ENCODE measurements at regions not wholly inside any gene's neighbourhood (a gene's known extent, or its start where the extent isn't known, plus 50 kb on each side); places are given as distances from the start of the nearest gene placed in this dataset.
"Not testable (repeated sequence)": the region's sequence is repeated elsewhere in the genome, so short reads cannot be mapped to it uniquely, and the experiment has no call there.

GRCh38 chr5:130868186-130868840, 296.7 kb downstream of the HINT1 start:
- no peak for ATAC-seq (ENCODE audit: low read depth)

GRCh38 chr5:130845049-130845765, 319.8 kb downstream of the HINT1 start:
- no peak for TF ChIP-seq CTCF (IDR thresholded peaks at IDR 0.05; ENCODE audit: poor library complexity, severe bottlenecking)
- ATAC-seq (ENCODE audit: low read depth) (no peak), DNase-seq (ENCODE audit: low spot score) (no peak)
- Histone ChIP-seq H3K4me1 (ENCODE audit: insufficient read depth, poor library complexity, severe bottlenecking) (no peaks in the 10 kb centered on the region), H3K36me3 (ENCODE audit: low read depth) (no peaks in the 10 kb centered on the region), H3K4me3 (ENCODE audit: severe bottlenecking) (no peak overlapping the region), H3K27me3 (ENCODE audit: insufficient read depth, poor library complexity, severe bottlenecking) (no peaks in the 10 kb centered on the region), H3K27ac (ENCODE audit: poor library complexity, severe bottlenecking) (no peak overlapping the region), H3K9me3 (ENCODE audit: severe bottlenecking) (no peaks in the 10 kb centered on the region)

More at GRCh38 chr5:130868186-130868840, 296.7 kb downstream of the HINT1 start:
- Histone ChIP-seq H3K36me3 (ENCODE audit: low read depth) (no peaks in the 10 kb centered on the region), H3K27ac (ENCODE audit: poor library complexity, severe bottlenecking) (no peak overlapping the region), H3K27me3 (ENCODE audit: insufficient read depth, poor library complexity, severe bottlenecking) (no peaks in the 10 kb centered on the region), H3K9me3 (ENCODE audit: severe bottlenecking) (no peaks in the 10 kb centered on the region), H3K4me3 (ENCODE audit: severe bottlenecking) (no peak overlapping the region), H3K4me1 (ENCODE audit: insufficient read depth, poor library complexity, severe bottlenecking) (no peaks in the 10 kb centered on the region)
- TF ChIP-seq CTCF (IDR thresholded peaks at IDR 0.05; ENCODE audit: poor library complexity, severe bottlenecking): no peak
- DNase-seq (ENCODE audit: low spot score): no peak

- H3K4me3 ChIP-seq (ENCODE audit: severe bottlenecking): peak overlapping the region; percentile 13
- no peak for DNase-seq (ENCODE audit: low spot score)
- H3K27ac ChIP-seq (ENCODE audit: poor library complexity, severe bottlenecking): no peak overlapping the region
- H3K36me3 ChIP-seq (ENCODE audit: low read depth): no peaks in the 10 kb centered on the region
- peak; percentile 80 for ATAC-seq (ENCODE audit: low read depth)
- peaks cover 5% of the 10 kb centered on the region for H3K4me1 ChIP-seq (ENCODE audit: insufficient read depth, poor library complexity, severe bottlenecking)
- H3K9me3 ChIP-seq (ENCODE audit: severe bottlenecking): no peaks in the 10 kb centered on the region
- H3K27me3 ChIP-seq (ENCODE audit: insufficient read depth, poor library complexity, severe bottlenecking): no peaks in the 10 kb centered on the region
- TF ChIP-seq CTCF (IDR thresholded peaks at IDR 0.05; ENCODE audit: poor library complexity, severe bottlenecking): no peak
Observed at GRCh38 chr5:130836729-130837649, 328.1 kb downstream of the HINT1 start.

GRCh38 chr5:130817598-130818384, 347.3 kb downstream of the HINT1 start:
- ATAC-seq (ENCODE audit: low read depth); DNase-seq (ENCODE audit: low spot score); H3K4me3 ChIP-seq (ENCODE audit: severe bottlenecking); H3K27me3 ChIP-seq (ENCODE audit: insufficient read depth, poor library complexity, severe bottlenecking); H3K27ac ChIP-seq (ENCODE audit: poor library complexity, severe bottlenecking); H3K4me1 ChIP-seq (ENCODE audit: insufficient read depth, poor library complexity, severe bottlenecking); H3K36me3 ChIP-seq (ENCODE audit: low read depth); H3K9me3 ChIP-seq (ENCODE audit: severe bottlenecking): not testable (repeated sequence)

GRCh38 chr5:130815246-130815645, 349.8 kb downstream of the HINT1 start:
- H3K4me3 ChIP-seq (ENCODE audit: severe bottlenecking): no peak overlapping the region
- no peaks in the 10 kb centered on the region for H3K9me3 ChIP-seq (ENCODE audit: severe bottlenecking)
- no peak for ATAC-seq (ENCODE audit: low read depth)
- no peaks in the 10 kb centered on the region for H3K36me3 ChIP-seq (ENCODE audit: low read depth)
- no peaks in the 10 kb centered on the region for H3K4me1 ChIP-seq (ENCODE audit: insufficient read depth, poor library complexity, severe bottlenecking)
- H3K27ac ChIP-seq (ENCODE audit: poor library complexity, severe bottlenecking): no peak overlapping the region
- TF ChIP-seq CTCF (IDR thresholded peaks at IDR 0.05; ENCODE audit: poor library complexity, severe bottlenecking): no peak
- no peaks in the 10 kb centered on the region for H3K27me3 ChIP-seq (ENCODE audit: insufficient read depth, poor library complexity, severe bottlenecking)
- no peak for DNase-seq (ENCODE audit: low spot score)
